ENCODE measurements at regions not wholly inside any gene's neighbourhood (a gene's known extent, or its start where the extent isn't known, plus 50 kb on each side); places are given as distances from the start of the nearest gene placed in this dataset.

DNA sequence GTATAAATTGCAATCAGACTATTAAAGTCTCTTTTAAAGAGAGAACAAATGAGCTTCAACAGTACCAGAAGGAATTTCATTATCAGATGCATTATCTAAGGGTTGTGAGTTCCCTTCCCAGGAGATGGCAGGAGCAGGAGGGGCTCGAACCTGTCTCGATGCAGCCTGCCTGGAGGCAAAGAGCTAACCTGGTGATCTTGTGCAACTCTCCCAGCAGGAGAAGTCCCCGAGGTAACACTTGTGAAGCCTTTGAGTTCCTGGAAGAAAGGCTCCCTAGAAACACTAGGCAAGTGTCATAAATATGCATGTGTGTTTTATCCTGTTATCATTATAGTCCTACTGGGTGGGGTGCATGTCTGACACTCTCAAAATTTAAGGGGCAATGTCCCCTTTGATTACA is 232.2 kb upstream of the ARID1B start:
- Mint-ChIP-seq H3K4me1 (no peaks in the 10 kb centered on the region), H3K9me3 (no peaks in the 10 kb centered on the region), H3K36me3 (no peaks in the 10 kb centered on the region), H3K4me3 (no peak overlapping the region), H3K27me3 (ENCODE audit: low read depth) (peaks cover 36% of the 10 kb centered on the region), H3K27ac (no peak overlapping the region)
- TF ChIP-seq CTCF (IDR thresholded peaks at IDR 0.05; ENCODE audit: unreplicated experiment), result no peak
- DNase-seq (ENCODE audit: low spot score in 2 of 2, unreplicated experiment in 2 of 2), result no peak

DNA sequence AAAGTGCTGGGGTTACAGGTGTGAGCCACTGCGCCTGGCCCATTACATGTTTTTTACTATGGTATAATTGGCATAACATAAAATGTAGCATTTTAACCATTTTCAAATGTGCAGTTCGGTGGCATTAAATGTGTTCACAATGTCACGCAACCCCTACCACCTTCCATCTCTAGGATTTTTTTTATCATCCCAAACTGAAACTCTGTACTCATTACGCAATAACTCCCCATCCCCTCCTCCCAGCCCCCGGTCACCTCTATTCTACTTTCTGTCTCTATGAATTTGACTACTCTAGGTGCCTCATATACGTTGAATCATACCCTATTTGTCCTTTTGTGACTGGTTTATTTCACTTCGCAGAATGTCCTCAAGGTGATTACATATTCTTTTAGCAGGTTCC is 233.1 kb upstream of the ARID1B start:
- DNase-seq (ENCODE audit: low spot score in 2 of 2, unreplicated experiment in 2 of 2), result no peak
- TF ChIP-seq CTCF (IDR thresholded peaks at IDR 0.05; ENCODE audit: unreplicated experiment), result no peak
- Mint-ChIP-seq H3K27ac (no peak overlapping the region), H3K36me3 (no peaks in the 10 kb centered on the region), H3K27me3 (ENCODE audit: low read depth) (peaks cover 33% of the 10 kb centered on the region), H3K4me1 (no peaks in the 10 kb centered on the region), H3K9me3 (no peaks in the 10 kb centered on the region), H3K4me3 (no peak overlapping the region)

DNA sequence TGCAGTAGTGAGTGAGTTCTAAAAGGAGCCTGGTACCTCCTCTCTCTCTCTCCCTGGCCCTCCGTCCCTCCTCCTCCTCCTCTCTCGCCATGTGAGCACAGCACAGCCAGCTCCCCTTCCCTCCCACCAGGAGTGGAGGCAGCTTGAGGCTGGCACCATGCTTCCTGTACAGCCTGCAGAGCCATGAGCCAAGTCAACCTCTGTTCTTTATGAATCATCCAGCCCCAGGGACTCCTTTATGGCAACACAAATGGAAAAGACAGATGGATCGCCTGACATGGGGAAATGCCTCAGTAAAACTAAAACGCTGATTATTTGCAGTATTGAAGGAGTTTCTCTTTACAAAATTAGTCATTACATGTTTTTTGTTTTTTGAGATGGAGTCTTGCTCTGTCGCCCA is 233.7 kb upstream of the ARID1B start:
- no peak for DNase-seq (ENCODE audit: low spot score in 2 of 2, unreplicated experiment in 2 of 2)
- peaks cover 33% of the 10 kb centered on the region for H3K27me3 Mint-ChIP-seq (ENCODE audit: low read depth)
- no peaks in the 10 kb centered on the region for H3K36me3 Mint-ChIP-seq
- no peaks in the 10 kb centered on the region for H3K9me3 Mint-ChIP-seq
- H3K4me1 Mint-ChIP-seq, result no peaks in the 10 kb centered on the region
- no peak overlapping the region for H3K4me3 Mint-ChIP-seq
- no peak for TF ChIP-seq CTCF (IDR thresholded peaks at IDR 0.05; ENCODE audit: unreplicated experiment)
- no peak overlapping the region for H3K27ac Mint-ChIP-seq

- Mint-ChIP-seq H3K4me3 (no peak overlapping the region), H3K4me1 (peaks cover 5% of the 10 kb centered on the region), H3K36me3 (no peaks in the 10 kb centered on the region), H3K27me3 (ENCODE audit: low read depth) (peaks cover 18% of the 10 kb centered on the region), H3K9me3 (no peaks in the 10 kb centered on the region), H3K27ac (no peak overlapping the region)
- DNase-seq (ENCODE audit: low spot score in 2 of 2, unreplicated experiment in 2 of 2), result no peak
- TF ChIP-seq CTCF (IDR thresholded peaks at IDR 0.05; ENCODE audit: unreplicated experiment), result no peak
Measured at GRCh38 chr6:156538875-156539660, 238.1 kb upstream of the ARID1B start.

GRCh38 chr6:156534594-156534993 is 242.6 kb upstream of the ARID1B start:
- Mint-ChIP-seq H3K9me3 (no peaks in the 10 kb centered on the region), H3K36me3 (no peaks in the 10 kb centered on the region), H3K27me3 (ENCODE audit: low read depth) (peaks cover 11% of the 10 kb centered on the region), H3K27ac (no peak overlapping the region), H3K4me3 (no peak overlapping the region), H3K4me1 (peaks cover 6% of the 10 kb centered on the region)
- no peak for TF ChIP-seq CTCF (IDR thresholded peaks at IDR 0.05; ENCODE audit: unreplicated experiment)
- no peak for DNase-seq (ENCODE audit: low spot score in 2 of 2, unreplicated experiment in 2 of 2)

Measured in mesothelial cell of epicardium (in vitro differentiated cells).